ENCODE measurements at regions not wholly inside any gene's neighbourhood (a gene's known extent, or its start where the extent isn't known, plus 50 kb on each side); places are given as distances from the start of the nearest gene placed in this dataset.
A peak's percentile ranks its signal among the peaks of the same experiment; 100 is the strongest.

DNA sequence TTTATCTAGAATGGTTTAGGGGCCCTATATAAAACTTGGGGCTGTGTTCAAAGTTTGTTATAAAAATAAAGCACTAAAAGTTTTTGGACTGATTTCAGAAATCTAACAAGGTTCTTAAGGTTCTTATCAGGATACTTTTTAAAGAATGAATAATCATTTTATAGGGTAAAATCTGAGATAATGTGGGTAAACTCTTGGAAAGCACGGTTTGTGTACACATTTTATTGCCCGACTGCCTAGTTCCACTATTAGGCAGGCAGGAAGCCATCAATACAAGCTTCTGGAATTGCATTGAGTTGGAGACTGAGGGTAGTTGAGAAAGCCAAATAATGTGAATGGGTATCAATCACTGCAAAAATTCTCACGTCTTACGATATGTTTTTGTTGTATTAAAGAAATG is 331.0 kb upstream of the PITX2 start:
- H3K27me3 ChIP-seq (ENCODE audit: control insufficient read depth, insufficient read depth, low read length), result no peaks in the 10 kb centered on the region
- ChIA-PET POLR2A (no interaction called here), CTCF (no interaction called here)
- no peak overlapping the region for H3K27ac ChIP-seq (ENCODE audit: low read length)
- TF ChIP-seq POLR2AphosphoS5 (IDR thresholded peaks at IDR 0.05; ENCODE audit: low read depth, low read length), result no peak
- TF ChIP-seq, protein P1, sequence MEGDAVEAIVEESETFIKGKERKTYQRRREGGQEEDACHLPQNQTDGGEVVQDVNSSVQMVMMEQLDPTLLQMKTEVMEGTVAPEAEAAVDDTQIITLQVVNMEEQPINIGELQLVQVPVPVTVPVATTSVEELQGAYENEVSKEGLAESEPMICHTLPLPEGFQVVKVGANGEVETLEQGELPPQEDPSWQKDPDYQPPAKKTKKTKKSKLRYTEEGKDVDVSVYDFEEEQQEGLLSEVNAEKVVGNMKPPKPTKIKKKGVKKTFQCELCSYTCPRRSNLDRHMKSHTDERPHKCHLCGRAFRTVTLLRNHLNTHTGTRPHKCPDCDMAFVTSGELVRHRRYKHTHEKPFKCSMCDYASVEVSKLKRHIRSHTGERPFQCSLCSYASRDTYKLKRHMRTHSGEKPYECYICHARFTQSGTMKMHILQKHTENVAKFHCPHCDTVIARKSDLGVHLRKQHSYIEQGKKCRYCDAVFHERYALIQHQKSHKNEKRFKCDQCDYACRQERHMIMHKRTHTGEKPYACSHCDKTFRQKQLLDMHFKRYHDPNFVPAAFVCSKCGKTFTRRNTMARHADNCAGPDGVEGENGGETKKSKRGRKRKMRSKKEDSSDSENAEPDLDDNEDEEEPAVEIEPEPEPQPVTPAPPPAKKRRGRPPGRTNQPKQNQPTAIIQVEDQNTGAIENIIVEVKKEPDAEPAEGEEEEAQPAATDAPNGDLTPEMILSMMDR (IDR thresholded peaks at IDR 0.05), result no peak
- TF ChIP-seq, protein P2, sequence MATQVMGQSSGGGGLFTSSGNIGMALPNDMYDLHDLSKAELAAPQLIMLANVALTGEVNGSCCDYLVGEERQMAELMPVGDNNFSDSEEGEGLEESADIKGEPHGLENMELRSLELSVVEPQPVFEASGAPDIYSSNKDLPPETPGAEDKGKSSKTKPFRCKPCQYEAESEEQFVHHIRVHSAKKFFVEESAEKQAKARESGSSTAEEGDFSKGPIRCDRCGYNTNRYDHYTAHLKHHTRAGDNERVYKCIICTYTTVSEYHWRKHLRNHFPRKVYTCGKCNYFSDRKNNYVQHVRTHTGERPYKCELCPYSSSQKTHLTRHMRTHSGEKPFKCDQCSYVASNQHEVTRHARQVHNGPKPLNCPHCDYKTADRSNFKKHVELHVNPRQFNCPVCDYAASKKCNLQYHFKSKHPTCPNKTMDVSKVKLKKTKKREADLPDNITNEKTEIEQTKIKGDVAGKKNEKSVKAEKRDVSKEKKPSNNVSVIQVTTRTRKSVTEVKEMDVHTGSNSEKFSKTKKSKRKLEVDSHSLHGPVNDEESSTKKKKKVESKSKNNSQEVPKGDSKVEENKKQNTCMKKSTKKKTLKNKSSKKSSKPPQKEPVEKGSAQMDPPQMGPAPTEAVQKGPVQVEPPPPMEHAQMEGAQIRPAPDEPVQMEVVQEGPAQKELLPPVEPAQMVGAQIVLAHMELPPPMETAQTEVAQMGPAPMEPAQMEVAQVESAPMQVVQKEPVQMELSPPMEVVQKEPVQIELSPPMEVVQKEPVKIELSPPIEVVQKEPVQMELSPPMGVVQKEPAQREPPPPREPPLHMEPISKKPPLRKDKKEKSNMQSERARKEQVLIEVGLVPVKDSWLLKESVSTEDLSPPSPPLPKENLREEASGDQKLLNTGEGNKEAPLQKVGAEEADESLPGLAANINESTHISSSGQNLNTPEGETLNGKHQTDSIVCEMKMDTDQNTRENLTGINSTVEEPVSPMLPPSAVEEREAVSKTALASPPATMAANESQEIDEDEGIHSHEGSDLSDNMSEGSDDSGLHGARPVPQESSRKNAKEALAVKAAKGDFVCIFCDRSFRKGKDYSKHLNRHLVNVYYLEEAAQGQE (IDR thresholded peaks at IDR 0.05; ENCODE audit: insufficient read depth in 1 of 2, low read depth in 2 of 2, low read length in 1 of 2), result no peak
- in situ Hi-C loops (cut with HindIII; ENCODE audit: low pct_unique_long_range_greater_than_20kb, low sequenced_read_pairs) (no loop called here), intact Hi-C loops (cut with micrococcal nuclease; ENCODE audit: unreplicated experiment) (no loop called here)
- BruUV-seq (replicated peaks), result no TSS peak
- ATAC-seq, result no peak
- no peaks in the 10 kb centered on the region for H3K4me1 ChIP-seq (ENCODE audit: control insufficient read depth, insufficient read depth, low read length)
- no peak for DNase-seq (ENCODE audit: low read depth, low spot score)
- no peaks in the 10 kb centered on the region for H3K9me3 ChIP-seq (ENCODE audit: control insufficient read depth, insufficient read depth, low read depth, low read length)
- no peaks in the 10 kb centered on the region for H3K36me3 ChIP-seq (ENCODE audit: control insufficient read depth, insufficient read depth, low read length)
- no peak overlapping the region for H3K4me3 ChIP-seq (ENCODE audit: low read depth in 2 of 2, low read length in 2 of 2)

DNA sequence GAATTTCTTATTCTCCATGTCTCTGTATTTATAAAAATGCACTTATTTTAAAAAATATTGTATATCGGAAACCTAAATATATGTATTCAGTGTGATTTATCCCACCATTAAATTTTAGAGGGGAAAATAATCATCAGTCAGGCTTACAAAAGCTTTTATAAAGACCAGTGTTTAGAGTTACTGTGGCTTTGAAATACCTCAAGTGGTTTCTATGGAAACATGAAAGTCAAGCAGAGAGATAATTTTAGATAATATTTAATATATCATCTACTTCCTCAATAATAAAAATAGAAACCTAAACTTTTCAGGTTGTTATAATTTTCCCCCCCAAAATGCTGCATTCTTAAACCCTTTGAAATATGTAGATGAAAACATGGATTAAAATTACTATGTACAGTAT is 332.9 kb upstream of the PITX2 start:
- intact Hi-C loops (cut with micrococcal nuclease; ENCODE audit: unreplicated experiment), result loop anchor here (5.0 kb wide), 1 partner anchor 323 kb away; no protein-coding TSS in a partner anchor
- CTCF ChIA-PET, result no interaction called here

DNA sequence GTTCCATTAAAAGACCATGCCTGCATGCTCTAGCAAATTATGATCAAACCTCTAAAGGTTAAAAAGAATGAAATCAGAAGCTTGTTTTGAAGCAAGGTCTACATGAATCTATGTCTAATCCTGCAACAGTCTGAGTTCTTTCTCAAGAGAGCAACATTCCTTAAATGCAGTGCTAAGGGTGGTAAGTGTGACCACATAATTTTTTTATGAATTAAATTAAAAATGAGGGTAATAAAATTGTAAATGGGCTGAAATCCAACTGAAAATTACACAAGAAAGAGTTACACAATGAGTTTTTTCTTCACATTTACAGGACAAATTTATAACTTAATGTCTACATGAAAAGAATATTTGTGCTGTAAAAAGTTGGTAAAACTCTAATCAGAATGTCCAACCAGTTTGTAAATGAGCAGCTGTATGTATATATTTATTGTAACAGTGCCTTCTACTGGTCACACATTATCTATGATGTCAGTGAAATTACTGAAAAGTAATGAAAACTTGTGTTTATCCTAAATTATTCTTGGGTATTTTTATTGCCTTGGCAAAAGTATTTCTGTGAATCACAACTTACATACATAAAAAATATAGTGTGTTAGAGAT is 336.3 kb upstream of the PITX2 start:
- TF ChIP-seq, protein P1 (IDR thresholded peaks at IDR 0.05), result peak; percentile 16; the same call in 1 of the 2 replicates
- no peak for TF ChIP-seq TCF7L2 (IDR thresholded peaks at IDR 0.05; ENCODE audit: low read depth, low read length)
- TF ChIP-seq, protein P2 (IDR thresholded peaks at IDR 0.05; ENCODE audit: insufficient read depth in 1 of 2, low read depth in 2 of 2, low read length in 1 of 2), result no peak
- no peak for TF ChIP-seq POLR2AphosphoS5 (IDR thresholded peaks at IDR 0.05; ENCODE audit: low read depth, low read length)
- no peak for TF ChIP-seq SIN3A (IDR thresholded peaks at IDR 0.05; ENCODE audit: borderline replicate concordance, insufficient read depth, low read depth, low read length)
- CTCF ChIA-PET, result no interaction called here
- Histone ChIP-seq H3K27ac (ENCODE audit: low read length) (no peak overlapping the region), H3K9me3 (ENCODE audit: control insufficient read depth, insufficient read depth, low read depth, low read length) (no peaks in the 10 kb centered on the region), H3K4me3 (ENCODE audit: low read depth in 2 of 2, low read length in 2 of 2) (no peak overlapping the region), H3K27me3 (ENCODE audit: control insufficient read depth, insufficient read depth, low read length) (no peaks in the 10 kb centered on the region), H3K4me1 (ENCODE audit: control insufficient read depth, insufficient read depth, low read length) (no peaks in the 10 kb centered on the region), H3K36me3 (ENCODE audit: control insufficient read depth, insufficient read depth, low read length) (no peaks in the 10 kb centered on the region; the same call in 1 of the 2 replicates)
- POLR2A ChIA-PET, result no interaction called here
- DNase-seq (ENCODE audit: low read depth, low spot score) (no peak), ATAC-seq (no peak)
- in situ Hi-C loops (cut with HindIII; ENCODE audit: low pct_unique_long_range_greater_than_20kb, low sequenced_read_pairs) (no loop called here), intact Hi-C loops (cut with micrococcal nuclease; ENCODE audit: unreplicated experiment) (loop anchor here (5.0 kb wide), 1 partner anchor 327 kb away; no protein-coding TSS in a partner anchor)
- BruUV-seq (replicated peaks), result no TSS peak

More for the DNA sequence above, 332.9 kb upstream of the PITX2 start:
- ATAC-seq (no peak), DNase-seq (ENCODE audit: low read depth, low spot score) (no peak)
- H3K27ac ChIP-seq (ENCODE audit: low read length), result no peak overlapping the region
- no TSS peak for BruUV-seq (replicated peaks)
- POLR2A ChIA-PET, result no interaction called here
- H3K9me3 ChIP-seq (ENCODE audit: control insufficient read depth, insufficient read depth, low read depth, low read length), result no peaks in the 10 kb centered on the region
- no peaks in the 10 kb centered on the region for H3K36me3 ChIP-seq (ENCODE audit: control insufficient read depth, insufficient read depth, low read length)
- no peak overlapping the region for H3K4me3 ChIP-seq (ENCODE audit: low read depth in 2 of 2, low read length in 2 of 2)
- no peaks in the 10 kb centered on the region for H3K27me3 ChIP-seq (ENCODE audit: control insufficient read depth, insufficient read depth, low read length)
- H3K4me1 ChIP-seq (ENCODE audit: control insufficient read depth, insufficient read depth, low read length), result no peaks in the 10 kb centered on the region
- in situ Hi-C loops (cut with HindIII; ENCODE audit: low pct_unique_long_range_greater_than_20kb, low sequenced_read_pairs), result no loop called here
- TF ChIP-seq SIN3A (IDR thresholded peaks at IDR 0.05; ENCODE audit: borderline replicate concordance, insufficient read depth, low read depth, low read length), result no peak
